SK-N-MC (cell line): ENCODE measurements at regions not wholly inside any gene's neighbourhood (a gene's known extent, or its start where the extent isn't known, plus 50 kb on each side); places are given as distances from the start of the nearest gene placed in this dataset.

Experiments
- DNase-seq: peaks from one replicate; pipeline ENCODE4 v3.0.0-alpha.2; 2011; ENCODE audit warnings: low read depth, low spot score
- H3K27ac ChIP-seq: fragments of 200-600 bp; sonication (generic); 2 replicates; pipeline ENCODE4 v1.5.1; 2016; ENCODE audit warnings: mixed run types
- H3K36me3 ChIP-seq: fragments of 200-600 bp; sonication (generic); 2 replicates; pipeline ENCODE4 v1.6.1; 2017; ENCODE audit warnings: antibody characterized with exemption, low read length, mixed read lengths; ENCODE audit not compliant: insufficient read depth
- H3K4me3 ChIP-seq: fragments of 200-600 bp; sonication (generic); 2 replicates; pipeline ENCODE4 v1.5.1; 2016
- H3K9ac ChIP-seq: fragments of 200-600 bp; sonication (generic); 2 replicates; pipeline ENCODE4 v1.8.0; 2017; ENCODE audit warnings: mixed run types, mixed read lengths; ENCODE audit not compliant: insufficient read length
- H3K9me3 ChIP-seq: fragments of 200-600 bp; sonication (generic); 2 replicates; pipeline ENCODE4 v1.6.1; 2017; ENCODE audit warnings: low read depth, mild to moderate bottlenecking, antibody characterized with exemption, low read length, moderate library complexity, mixed read lengths
- EZH2 ChIP-seq: fragments of 200-600 bp; sonication (generic); IDR thresholded peaks from one replicate; pipeline ENCODE4 v1.6.1; 2017; ENCODE audit warnings: antibody characterized with exemption
- FOXP2 ChIP-seq: optimal IDR thresholded peaks from 2 replicates; pipeline ENCODE3; 2011; ENCODE audit warnings: mild to moderate bottlenecking, moderate library complexity; ENCODE audit not compliant: insufficient read depth; ENCODE audit errors: extremely low read length, control extremely low read depth
- POLR2AphosphoS5 ChIP-seq: IDR thresholded peaks from 2 replicates; pipeline ENCODE4 v1.6.1; 2012; ENCODE audit warnings: mild to moderate bottlenecking, low read depth, low read length, borderline replicate concordance

GRCh38 chr19:28330831-28331230 is 882.1 kb downstream of the UQCRFS1 start:
- TF ChIP-seq FOXP2 (no peak), POLR2AphosphoS5 (no peak)
- no peak overlapping the region for H3K4me3 ChIP-seq
- H3K36me3 ChIP-seq: no peaks in the 10 kb centered on the region
- DNase-seq: no peak
- no peaks in the 10 kb centered on the region for H3K9me3 ChIP-seq
- H3K9ac ChIP-seq: no peak overlapping the region
- H3K27ac ChIP-seq: no peak overlapping the region

DNA sequence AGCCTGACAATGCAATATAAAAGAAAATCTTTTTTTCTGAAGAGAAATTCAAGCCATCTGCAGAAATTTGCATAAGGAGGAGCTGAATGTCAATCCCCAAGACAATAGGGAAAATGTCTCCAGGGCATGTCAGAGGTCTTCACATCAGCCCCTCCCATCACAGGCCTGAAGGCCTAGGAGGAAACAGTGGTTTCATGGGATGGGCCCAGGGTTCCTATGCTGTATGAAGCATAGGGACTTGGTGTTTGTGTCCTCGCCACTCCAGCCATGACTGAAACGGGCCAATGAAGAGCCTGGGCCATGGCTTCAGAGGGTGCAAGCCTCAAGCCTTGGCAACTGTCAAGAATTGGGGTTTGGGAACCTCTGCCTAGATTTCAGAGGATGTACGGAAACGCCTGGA is 883.5 kb downstream of the UQCRFS1 start:
- H3K4me3 ChIP-seq: no peak overlapping the region
- H3K9me3 ChIP-seq: no peaks in the 10 kb centered on the region
- no peaks in the 10 kb centered on the region for H3K36me3 ChIP-seq
- TF ChIP-seq FOXP2 (no peak), POLR2AphosphoS5 (no peak)
- no peak overlapping the region for H3K27ac ChIP-seq
- DNase-seq: no peak
- no peak overlapping the region for H3K9ac ChIP-seq

DNA sequence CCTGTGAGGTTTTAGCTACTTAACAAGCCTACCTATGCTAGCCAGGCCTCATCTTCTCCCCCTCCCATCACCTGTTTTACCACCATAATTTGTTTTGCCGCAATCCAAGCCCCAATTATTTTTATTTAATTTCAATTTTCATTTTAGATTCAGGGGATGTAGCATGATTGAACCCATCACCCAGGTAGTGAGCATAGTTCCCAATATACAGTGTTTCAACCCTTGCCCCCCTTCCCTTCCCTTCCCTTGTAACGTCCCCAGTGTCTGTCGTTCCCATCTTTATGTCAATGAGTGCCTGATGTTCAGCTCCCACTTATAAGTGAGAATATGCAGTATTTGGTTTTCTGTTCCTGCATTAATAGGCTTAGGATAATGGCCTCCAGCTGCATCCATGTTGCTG is 885.0 kb downstream of the UQCRFS1 start:
- no peak for DNase-seq
- Histone ChIP-seq H3K9ac (no peak overlapping the region), H3K9me3 (no peaks in the 10 kb centered on the region), H3K27ac (no peak overlapping the region), H3K4me3 (no peak overlapping the region), H3K36me3 (no peaks in the 10 kb centered on the region)
- TF ChIP-seq FOXP2 (no peak), EZH2 (no peak), POLR2AphosphoS5 (no peak)

- H3K9ac ChIP-seq: no peak overlapping the region
- no peak overlapping the region for H3K27ac ChIP-seq
- no peak for DNase-seq
- TF ChIP-seq POLR2AphosphoS5: no peak
- no peak for TF ChIP-seq FOXP2
- no peak for TF ChIP-seq EZH2
- H3K36me3 ChIP-seq: no peaks in the 10 kb centered on the region
- H3K9me3 ChIP-seq: no peaks in the 10 kb centered on the region
- H3K4me3 ChIP-seq: no peak overlapping the region
Measured at GRCh38 chr19:28326746-28327145, 886.2 kb downstream of the UQCRFS1 start.

GRCh38 chr19:28324275-28325060 is 888.5 kb downstream of the UQCRFS1 start:
- TF ChIP-seq POLR2AphosphoS5 (no peak), EZH2 (no peak), FOXP2 (no peak)
- H3K27ac ChIP-seq: no peak overlapping the region
- H3K9me3 ChIP-seq: no peaks in the 10 kb centered on the region
- no peak overlapping the region for H3K9ac ChIP-seq
- no peak overlapping the region for H3K4me3 ChIP-seq
- H3K36me3 ChIP-seq: no peaks in the 10 kb centered on the region
- no peak for DNase-seq

DNA sequence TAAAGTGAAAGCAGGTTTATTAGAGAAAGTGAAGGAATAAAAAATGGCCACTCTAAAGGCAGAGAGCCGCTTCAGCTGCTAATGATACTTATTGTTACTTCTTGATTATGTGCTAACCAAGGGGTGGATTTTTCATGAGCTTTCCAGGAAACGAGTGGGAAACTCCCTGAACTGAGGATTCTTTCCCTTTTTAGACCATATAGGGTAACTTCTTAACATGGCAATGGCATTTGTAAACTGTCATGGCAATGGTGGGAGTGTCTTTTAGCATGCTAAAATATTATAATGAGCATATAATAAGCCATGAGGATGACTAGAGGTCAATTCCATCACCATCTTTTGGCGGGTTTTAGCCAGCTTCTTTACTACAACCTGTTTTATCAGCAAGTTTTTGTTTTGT is 890.0 kb downstream of the UQCRFS1 start:
- no peak for TF ChIP-seq POLR2AphosphoS5
- no peak for TF ChIP-seq EZH2
- no peak for TF ChIP-seq FOXP2
- Histone ChIP-seq H3K27ac (no peak overlapping the region), H3K9me3 (no peaks in the 10 kb centered on the region), H3K4me3 (no peak overlapping the region), H3K9ac (no peak overlapping the region), H3K36me3 (no peaks in the 10 kb centered on the region)
- DNase-seq: no peak

DNA sequence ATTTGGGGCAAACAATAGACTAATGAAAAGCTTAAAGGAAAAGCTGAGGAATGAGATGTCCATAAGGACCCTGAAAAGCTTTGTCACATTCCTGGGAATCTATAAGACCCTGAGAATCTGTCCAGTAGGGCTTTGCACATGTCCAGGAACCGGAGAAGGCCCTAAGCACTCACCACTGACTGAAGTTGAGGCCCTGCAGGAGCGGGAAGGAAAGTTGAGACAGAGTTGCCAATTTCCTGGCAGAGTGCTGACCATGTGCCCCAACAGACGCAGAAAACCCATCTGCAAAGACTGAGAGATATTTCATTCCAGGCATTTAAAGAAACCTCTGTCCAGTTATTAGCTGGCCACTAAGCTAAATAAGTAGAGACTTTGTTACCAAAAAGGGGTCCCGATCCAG is 890.5 kb downstream of the UQCRFS1 start:
- Histone ChIP-seq H3K9me3 (no peaks in the 10 kb centered on the region), H3K9ac (no peak overlapping the region), H3K36me3 (no peaks in the 10 kb centered on the region), H3K27ac (no peak overlapping the region), H3K4me3 (no peak overlapping the region)
- no peak for DNase-seq
- TF ChIP-seq POLR2AphosphoS5 (no peak), EZH2 (no peak), FOXP2 (no peak)

DNA sequence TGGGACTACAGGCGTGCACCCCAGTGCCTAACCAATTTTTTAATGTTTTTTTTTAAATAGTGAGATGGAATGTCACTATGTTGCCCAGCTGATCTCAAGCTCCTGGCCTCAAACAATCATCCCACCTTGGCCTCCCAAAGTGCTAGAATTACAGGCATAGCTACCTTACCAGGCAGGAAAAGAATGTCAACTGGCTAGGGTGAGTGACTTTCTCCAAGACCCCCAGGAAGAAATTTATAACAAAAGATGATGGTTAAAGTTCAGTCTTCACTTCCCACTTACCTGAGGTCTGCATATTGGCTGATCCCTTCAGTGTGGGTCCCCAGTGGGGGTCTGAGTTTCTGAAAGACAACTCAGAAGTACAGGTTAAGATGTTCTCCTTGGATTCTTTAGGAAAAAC is 893.0 kb downstream of the UQCRFS1 start:
- no peak overlapping the region for H3K9ac ChIP-seq
- no peak overlapping the region for H3K4me3 ChIP-seq
- DNase-seq: no peak
- no peak overlapping the region for H3K27ac ChIP-seq
- no peaks in the 10 kb centered on the region for H3K9me3 ChIP-seq
- H3K36me3 ChIP-seq: no peaks in the 10 kb centered on the region
- TF ChIP-seq EZH2 (no peak), FOXP2 (no peak), POLR2AphosphoS5 (no peak)

DNA sequence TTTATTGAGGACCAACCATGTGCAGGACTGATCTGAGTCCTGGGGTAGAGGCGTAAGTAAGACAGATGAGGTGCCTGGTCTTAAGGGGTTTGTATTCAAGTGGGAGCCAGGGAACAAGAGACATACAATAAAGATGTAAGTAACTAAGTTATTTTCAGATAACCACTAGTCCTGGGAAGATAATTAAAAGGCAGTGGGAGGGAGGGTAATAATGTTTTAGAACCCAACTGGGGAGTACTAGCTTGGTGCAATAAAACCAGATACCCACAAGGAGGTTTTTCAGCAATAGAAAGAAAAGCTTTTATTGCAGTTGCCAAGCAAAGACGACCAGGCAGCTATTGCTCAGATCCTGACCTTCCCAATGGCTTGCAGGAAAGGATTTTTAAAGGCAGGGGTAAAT is 893.7 kb downstream of the UQCRFS1 start:
- no peak for DNase-seq
- Histone ChIP-seq H3K9ac (no peak overlapping the region), H3K9me3 (no peaks in the 10 kb centered on the region), H3K4me3 (no peak overlapping the region), H3K36me3 (no peaks in the 10 kb centered on the region), H3K27ac (no peak overlapping the region)
- TF ChIP-seq POLR2AphosphoS5 (no peak), FOXP2 (no peak), EZH2 (no peak)
